NCI-H345 treated with DMSO at 0.1 percent for 48 hours (cell line): ENCODE measurements at regions not wholly inside any gene's neighbourhood (a gene's known extent, or its start where the extent isn't known, plus 50 kb on each side); places are given as distances from the start of the nearest gene placed in this dataset.
"Not testable (repeated sequence)": the region's sequence is repeated elsewhere in the genome, so short reads cannot be mapped to it uniquely, and the experiment has no call there.

Experiments used
- DNase-seq: peaks from one replicate; lab custom pipeline; 2025; ENCODE audit not compliant: unreplicated experiment; lab: John Stamatoyannopoulos, UW

GRCh38 chr3:137295336-137295735, 337.6 kb downstream of the IL20RB start:
- no peak for DNase-seq

GRCh38 chr3:137296116-137296515, 338.3 kb downstream of the IL20RB start:
- DNase-seq = no peak

- no peak for DNase-seq
Measured at GRCh38 chr3:137297770-137298169, 340.0 kb downstream of the IL20RB start.

GRCh38 chr3:137300703-137301102, 342.9 kb downstream of the IL20RB start:
- DNase-seq = no peak

GRCh38 chr3:137304313-137305056, 346.7 kb downstream of the IL20RB start:
- DNase-seq = no peak

GRCh38 chr3:137324114-137324513, 366.3 kb downstream of the IL20RB start:
- DNase-seq = no peak

GRCh38 chr3:137325170-137325569, 367.4 kb downstream of the IL20RB start:
- no peak for DNase-seq

- no peak for DNase-seq
Measured at GRCh38 chr3:137325934-137326333, 368.2 kb downstream of the IL20RB start.

GRCh38 chr3:137329594-137329993, 371.8 kb downstream of the IL20RB start:
- DNase-seq = no peak

GRCh38 chr3:137330246-137330645, 372.5 kb downstream of the IL20RB start:
- no peak for DNase-seq

GRCh38 chr3:137332297-137332696, 374.5 kb downstream of the IL20RB start:
- no peak for DNase-seq

- no peak for DNase-seq
Measured at GRCh38 chr3:137335478-137335877, 377.7 kb downstream of the IL20RB start.

GRCh38 chr3:137338400-137338799, 380.6 kb downstream of the IL20RB start:
- DNase-seq = not testable (repeated sequence)

- no peak for DNase-seq
Measured at GRCh38 chr3:137343283-137343682, 385.5 kb downstream of the IL20RB start.

- no peak for DNase-seq
Measured at GRCh38 chr3:137347132-137347531, 389.3 kb downstream of the IL20RB start.

GRCh38 chr3:137347817-137348368, 390.1 kb downstream of the IL20RB start:
- DNase-seq = no peak

GRCh38 chr3:137348936-137349335, 391.2 kb downstream of the IL20RB start:
- no peak for DNase-seq

GRCh38 chr3:137349557-137350348, 392.0 kb downstream of the IL20RB start:
- no peak for DNase-seq

GRCh38 chr3:137360531-137361201, 402.9 kb downstream of the IL20RB start:
- no peak for DNase-seq

GRCh38 chr3:137382005-137382594, 382.0 kb upstream of the SOX14 start:
- DNase-seq = no peak

- no peak for DNase-seq
Measured at GRCh38 chr3:137385922-137386321, 378.2 kb upstream of the SOX14 start.
